Right lobe of liver (tissue), 4 donors: ENCODE measurements at regions not wholly inside any gene's neighbourhood (a gene's known extent, or its start where the extent isn't known, plus 50 kb on each side); places are given as distances from the start of the nearest gene placed in this dataset.

ENCODE experiments used
- POLR2A ChIP-seq: fragments of 450-650 bp; IDR thresholded peaks from one replicate; pipeline ENCODE4 v1.6.1; 2017; ENCODE audit warnings: antibody characterized with exemption, mild to moderate bottlenecking
- TF ChIP-seq, protein P1 (sequence below), 4 donors: fragments of 200-600 bp in 3 of 4; fragments of 450-650 bp in 1 of 4; IDR thresholded peaks; one replicate each; pipeline versions ENCODE4 v1.5.1 to v1.8.0; 2016 to 2022; ENCODE audit warnings: antibody characterized with exemption in 4 of 4, mild to moderate bottlenecking in 2 of 4
- donor health status: DM: no; HTN: no; CAD: no.
- donor health status: DM: no; HTN: no; CAD: no.
- donor health status: DM: no; HTN: yes; CAD: no.

GRCh38 chrX:98294310-98294709 is 1410.6 kb downstream of the RPA4 start:
- no peak for TF ChIP-seq POLR2A
- TF ChIP-seq, protein P1, sequence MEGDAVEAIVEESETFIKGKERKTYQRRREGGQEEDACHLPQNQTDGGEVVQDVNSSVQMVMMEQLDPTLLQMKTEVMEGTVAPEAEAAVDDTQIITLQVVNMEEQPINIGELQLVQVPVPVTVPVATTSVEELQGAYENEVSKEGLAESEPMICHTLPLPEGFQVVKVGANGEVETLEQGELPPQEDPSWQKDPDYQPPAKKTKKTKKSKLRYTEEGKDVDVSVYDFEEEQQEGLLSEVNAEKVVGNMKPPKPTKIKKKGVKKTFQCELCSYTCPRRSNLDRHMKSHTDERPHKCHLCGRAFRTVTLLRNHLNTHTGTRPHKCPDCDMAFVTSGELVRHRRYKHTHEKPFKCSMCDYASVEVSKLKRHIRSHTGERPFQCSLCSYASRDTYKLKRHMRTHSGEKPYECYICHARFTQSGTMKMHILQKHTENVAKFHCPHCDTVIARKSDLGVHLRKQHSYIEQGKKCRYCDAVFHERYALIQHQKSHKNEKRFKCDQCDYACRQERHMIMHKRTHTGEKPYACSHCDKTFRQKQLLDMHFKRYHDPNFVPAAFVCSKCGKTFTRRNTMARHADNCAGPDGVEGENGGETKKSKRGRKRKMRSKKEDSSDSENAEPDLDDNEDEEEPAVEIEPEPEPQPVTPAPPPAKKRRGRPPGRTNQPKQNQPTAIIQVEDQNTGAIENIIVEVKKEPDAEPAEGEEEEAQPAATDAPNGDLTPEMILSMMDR (IDR thresholded peaks at IDR 0.05): no peak
